ENCODE measurements at regions not wholly inside any gene's neighbourhood (a gene's known extent, or its start where the extent isn't known, plus 50 kb on each side); places are given as distances from the start of the nearest gene placed in this dataset.

DNA sequence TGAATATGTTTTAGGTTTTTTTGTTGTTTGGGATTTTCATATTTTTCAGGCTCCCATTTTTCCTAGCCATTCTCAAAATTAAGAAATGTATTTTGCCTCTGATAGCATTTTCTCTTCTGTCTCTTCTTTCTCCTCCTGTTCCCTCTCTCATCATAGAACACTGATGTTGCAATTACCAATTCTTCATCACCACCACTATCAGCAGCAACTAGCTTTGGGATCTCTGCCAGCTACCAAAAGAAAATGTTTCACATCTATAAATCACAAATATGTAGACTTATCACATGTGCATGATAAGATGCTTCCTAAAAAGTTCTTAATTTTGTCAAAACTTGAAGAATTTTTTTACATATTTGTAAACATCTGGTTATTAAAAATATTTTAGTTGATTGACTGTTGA lies 887.1 kb downstream of the MAT2B start:
- no peak for DNase-seq (ENCODE audit: low read depth)

DNA sequence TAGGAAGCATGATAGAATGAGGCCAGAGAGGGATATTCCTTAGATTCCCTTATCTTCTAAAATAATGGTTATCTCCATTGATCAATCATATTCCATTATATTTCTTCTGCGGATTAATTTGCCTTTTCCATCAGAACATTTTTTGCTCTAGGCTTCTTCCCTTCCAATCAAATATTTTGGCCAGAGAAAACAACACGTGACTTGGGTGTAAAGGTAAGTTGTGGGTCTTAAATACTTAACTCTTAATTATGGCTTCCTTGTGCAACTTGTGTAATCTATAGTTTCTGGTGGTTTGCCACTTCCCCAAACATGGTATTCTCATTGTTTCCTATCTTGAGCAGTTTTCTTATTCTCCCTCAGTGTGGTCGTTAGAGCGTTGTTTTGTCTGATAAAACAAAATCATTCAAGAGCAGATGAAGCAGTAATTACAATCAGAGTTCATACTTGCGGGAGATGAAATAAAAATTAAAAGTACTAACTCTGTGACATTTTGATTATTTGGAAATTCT lies 889.3 kb downstream of the MAT2B start:
- DNase-seq (ENCODE audit: low read depth), result no peak

- DNase-seq (ENCODE audit: low read depth), result no peak
Measured at GRCh38 chr5:164412531-164412930, 907.1 kb downstream of the MAT2B start.

- DNase-seq (ENCODE audit: low read depth), result no peak
Measured at GRCh38 chr5:164420161-164420560, 914.7 kb downstream of the MAT2B start.

- DNase-seq (ENCODE audit: low read depth), result peak; percentile 1
Measured at GRCh38 chr5:164422400-164422799, 917.0 kb downstream of the MAT2B start.

DNA sequence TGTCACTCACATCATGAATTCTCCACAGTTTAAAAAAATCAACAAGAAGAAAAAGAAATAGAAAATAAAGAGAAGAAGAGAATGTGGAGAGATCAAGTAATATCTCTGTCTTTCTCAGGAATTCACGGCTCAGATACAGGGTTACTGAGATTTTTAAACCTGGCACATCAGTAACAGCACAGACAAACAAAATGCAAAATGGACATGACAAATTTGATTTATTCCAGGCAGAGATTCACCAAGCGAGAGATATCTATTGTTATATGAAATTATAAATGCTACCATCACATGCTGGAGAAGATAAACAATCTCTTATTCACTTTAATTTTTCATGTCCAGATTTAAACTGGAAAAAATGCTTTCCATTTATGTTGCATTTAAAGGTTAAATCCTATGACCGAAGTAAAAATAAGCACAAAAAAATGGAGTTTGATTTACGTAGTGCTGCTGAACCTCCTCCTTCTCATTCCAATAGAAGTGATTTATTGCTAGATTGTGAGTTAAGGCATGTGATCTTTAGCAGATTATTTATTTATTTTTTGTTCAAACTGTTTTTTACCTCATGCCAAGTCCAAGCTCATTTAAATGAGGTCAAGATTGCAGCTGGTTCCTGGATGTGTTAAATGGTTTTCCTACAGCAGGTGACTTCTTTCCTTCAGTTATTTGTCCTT lies 926.4 kb downstream of the MAT2B start:
- no peak for DNase-seq (ENCODE audit: low read depth)

- no peak for DNase-seq (ENCODE audit: low read depth)
Measured at GRCh38 chr5:164433106-164433870, 927.9 kb downstream of the MAT2B start.

DNA sequence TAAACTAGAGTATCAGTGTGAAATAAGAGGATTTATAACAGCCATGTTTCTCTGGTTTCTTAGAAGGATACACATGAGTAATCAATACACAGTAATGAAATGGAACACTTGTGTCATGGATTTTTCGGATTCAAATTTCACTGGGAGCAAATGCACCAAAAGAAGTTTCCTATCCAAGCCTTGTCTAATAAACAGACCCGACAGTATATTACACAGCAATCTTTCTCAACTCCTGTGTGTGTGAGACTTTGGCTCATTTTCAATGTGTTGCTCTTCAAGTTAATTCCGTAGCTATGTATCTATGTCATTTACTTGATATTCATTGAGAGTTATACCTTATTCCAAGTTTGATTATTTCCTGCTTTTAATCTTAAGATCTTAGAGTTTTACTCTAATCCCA lies 930.2 kb downstream of the MAT2B start:
- no peak for DNase-seq (ENCODE audit: low read depth)

- DNase-seq (ENCODE audit: low read depth), result no peak
Measured at GRCh38 chr5:164439799-164440198, 934.4 kb downstream of the MAT2B start.

GRCh38 chr5:164449460-164449859 lies 944.0 kb downstream of the MAT2B start:
- no peak for DNase-seq (ENCODE audit: low read depth)

DNA sequence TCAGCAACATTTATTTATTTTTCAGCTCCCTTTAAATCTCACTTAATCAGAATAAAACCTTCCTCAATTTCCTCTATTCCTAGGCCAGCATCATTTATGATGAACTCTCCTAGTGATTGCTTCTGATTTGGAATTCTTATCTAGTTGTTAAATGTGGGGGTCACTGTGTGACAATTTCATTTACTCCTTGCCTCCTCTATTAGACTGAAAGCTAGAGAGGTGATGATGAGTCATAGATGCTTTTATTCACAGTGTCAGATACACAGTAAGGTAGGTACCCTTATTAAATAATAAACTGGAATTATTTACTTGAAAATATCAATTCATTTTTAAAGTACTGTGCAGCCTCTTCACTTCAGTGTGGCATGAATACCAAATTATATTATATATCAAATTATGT lies 960.6 kb downstream of the MAT2B start:
- DNase-seq (ENCODE audit: low read depth), result no peak

- no peak for DNase-seq (ENCODE audit: low read depth)
Measured at GRCh38 chr5:164470312-164470711, 964.9 kb downstream of the MAT2B start.

DNA sequence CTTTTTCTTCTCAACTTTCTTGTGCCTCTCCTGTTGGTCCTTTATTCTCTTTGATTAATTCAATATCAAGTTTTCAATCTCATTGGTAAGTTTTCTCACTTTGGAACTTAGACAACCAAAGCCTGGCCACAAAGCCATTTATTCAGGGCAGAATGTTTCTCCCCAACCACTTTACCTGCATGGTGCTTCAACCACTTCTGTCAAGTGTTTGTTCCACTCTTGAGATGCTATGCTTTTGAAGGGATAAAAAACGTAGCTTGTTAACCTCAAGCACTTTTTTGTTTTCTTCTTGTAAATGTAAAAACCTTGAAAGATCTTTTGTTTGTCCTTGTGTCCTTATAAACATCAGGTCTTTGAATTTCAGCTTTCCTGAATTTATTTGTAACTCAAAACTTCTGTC lies 966.7 kb downstream of the MAT2B start:
- no peak for DNase-seq (ENCODE audit: low read depth)

DNA sequence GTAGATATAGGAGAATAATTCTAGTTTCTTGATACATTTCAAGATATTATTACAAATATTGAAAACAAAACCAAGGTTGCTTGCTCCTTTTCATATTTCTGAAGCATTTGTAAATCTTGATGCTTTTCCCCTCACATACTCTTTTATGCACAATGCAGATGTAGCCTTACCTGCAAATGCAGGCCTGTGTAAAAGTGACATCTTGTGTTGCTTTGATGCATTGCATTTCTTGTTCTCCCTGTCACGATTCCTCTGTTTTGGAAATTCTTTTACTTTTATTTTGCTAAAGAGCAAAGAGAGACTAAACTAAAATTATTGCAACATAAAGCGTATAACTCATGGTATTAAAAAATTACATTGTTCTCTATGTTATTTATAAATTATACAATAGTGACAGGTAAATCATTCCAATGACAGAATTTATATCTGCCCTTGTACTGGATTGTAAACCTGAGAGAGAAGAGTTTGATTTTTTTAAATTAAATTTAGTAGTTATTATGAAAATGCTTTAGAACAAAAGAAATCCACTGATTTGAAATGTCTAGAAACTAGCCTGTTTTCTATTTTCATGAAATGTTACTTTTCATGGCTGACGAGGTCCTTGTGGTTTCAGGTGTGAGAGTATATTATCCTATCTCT lies 970.0 kb downstream of the MAT2B start:
- DNase-seq (ENCODE audit: low read depth), result peak; percentile 2

DNA sequence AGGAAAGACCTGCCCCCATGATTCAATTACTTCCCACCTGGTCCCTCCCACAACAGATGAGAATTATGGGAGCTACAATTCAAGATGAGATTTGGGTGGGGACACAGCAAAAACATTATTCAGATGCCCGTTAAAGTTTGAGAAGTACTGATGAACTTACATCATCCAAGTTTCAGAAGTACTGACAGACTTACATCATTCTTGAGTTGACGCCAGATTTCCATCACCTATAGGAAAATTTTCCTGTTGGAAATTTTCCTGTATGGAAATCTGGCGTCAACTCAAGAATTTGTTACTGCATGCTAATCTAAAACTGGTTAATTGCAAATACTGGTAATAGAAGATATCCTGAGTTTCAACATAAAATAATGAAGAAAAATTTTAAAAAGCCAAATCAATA lies 975.9 kb downstream of the MAT2B start:
- no peak for DNase-seq (ENCODE audit: low read depth)

DNA sequence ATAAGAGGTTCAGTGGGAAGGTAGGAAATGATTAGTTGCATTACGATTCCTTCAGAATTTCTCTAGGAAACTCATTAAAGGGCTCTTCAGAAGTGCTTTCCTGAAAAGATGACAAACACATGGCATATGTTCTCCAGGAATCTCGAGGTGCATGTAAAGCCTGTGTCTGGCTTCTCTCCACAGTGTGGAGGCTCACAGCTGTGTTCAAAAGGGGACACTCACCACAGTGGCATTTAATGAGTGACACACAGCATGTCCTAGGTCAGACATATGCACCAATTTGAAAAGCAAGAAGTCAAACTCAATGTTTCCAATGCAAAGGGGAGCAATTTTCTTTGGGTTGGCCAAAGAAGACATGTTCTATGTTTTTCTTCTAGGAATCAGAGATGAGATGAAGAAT lies 976.9 kb downstream of the MAT2B start:
- no peak for DNase-seq (ENCODE audit: low read depth)

- DNase-seq (ENCODE audit: low read depth), result no peak
Measured at GRCh38 chr5:164484948-164485347, 979.5 kb downstream of the MAT2B start.

DNA sequence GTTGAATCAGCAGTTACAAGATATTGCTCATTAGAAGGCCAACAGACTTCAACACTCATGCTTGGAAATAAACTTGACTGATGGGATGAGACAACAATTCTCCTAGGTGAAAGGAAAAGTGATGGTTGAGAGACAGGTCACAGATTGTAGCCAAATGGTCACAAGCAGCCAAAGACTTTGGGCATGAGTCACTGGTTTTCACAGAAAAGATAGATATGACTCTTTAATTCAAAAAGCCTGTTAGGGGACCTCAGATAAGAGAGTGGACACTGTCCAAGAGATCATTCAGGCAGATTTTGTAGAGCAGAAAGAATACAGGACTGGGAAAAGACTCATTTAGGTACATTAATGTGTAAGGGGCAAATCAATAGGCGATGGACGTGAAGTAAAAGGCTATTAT lies 982.5 kb downstream of the MAT2B start:
- no peak for DNase-seq (ENCODE audit: low read depth)

DNA sequence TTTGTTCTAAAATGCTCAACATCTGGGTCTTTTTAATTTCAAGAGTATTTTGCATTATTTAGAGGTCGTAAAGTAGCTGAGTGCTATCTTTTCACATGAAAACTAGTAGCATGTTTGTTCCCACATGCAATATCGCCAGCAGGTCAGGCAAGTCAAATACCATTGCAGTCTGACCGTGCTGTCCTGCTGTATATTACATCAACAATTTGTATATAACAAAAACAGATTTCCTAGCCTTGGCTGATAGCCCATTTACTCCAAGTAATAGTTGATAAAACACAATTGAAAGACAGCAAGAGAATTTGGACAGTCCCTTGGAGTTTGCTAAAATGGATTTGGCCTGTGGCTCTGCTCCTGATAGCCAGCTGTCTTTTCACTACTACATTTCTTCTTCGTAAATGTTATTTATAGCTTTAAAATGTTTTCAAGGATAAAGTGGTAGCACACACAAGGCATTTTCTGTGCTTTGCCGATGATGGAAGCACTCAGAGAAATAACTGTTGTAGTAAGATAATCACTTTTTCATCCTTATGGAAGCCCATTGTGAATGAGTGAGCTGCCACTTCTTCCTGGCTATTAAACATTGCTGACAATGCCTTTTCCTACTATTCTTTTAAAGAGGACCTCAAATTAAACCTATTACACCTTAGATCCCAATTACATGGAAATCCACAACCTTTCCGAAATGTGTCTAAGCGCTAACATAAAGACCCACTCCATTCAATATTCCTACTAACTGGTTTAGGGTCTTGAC lies 992.1 kb downstream of the MAT2B start:
- no peak for DNase-seq (ENCODE audit: low read depth)

GRCh38 chr5:164498438-164498837 lies 993.0 kb downstream of the MAT2B start:
- DNase-seq (ENCODE audit: low read depth), result no peak

GRCh38 chr5:164500856-164501255 lies 995.4 kb downstream of the MAT2B start:
- no peak for DNase-seq (ENCODE audit: low read depth)

DNA sequence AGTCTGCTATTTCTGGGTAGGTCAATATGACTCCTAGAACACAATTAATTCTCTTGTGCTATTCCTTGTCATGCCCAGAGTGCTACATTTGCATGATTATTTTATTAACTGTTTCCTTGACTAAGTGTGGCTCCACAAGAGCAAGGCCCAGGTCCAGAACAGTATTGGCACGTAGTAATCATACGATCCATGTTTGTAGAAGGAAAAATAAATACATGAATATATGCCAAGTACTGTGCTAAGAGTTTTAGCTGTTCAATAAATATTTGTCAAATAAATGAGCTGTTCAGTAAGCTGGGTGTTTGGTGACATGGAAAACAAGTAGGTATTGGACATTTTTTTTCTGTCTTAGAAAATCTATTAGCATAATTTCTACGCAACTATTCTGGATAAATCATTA lies 995.9 kb downstream of the MAT2B start:
- DNase-seq (ENCODE audit: low read depth), result no peak

Measured in fibroblast of gingiva (primary cell).